Right lobe of liver (tissue), 4 donors: ENCODE measurements at regions not wholly inside any gene's neighbourhood (a gene's known extent, or its start where the extent isn't known, plus 50 kb on each side); places are given as distances from the start of the nearest gene placed in this dataset.

ENCODE experiments used
- CTCF ChIP-seq, 4 donors: fragments of 200-600 bp in 3 of 4; fragments of 450-650 bp in 1 of 4; IDR thresholded peaks; one replicate each; pipeline versions ENCODE4 v1.5.1 to v1.8.0; 2016 to 2022; ENCODE audit warnings: antibody characterized with exemption in 4 of 4, mild to moderate bottlenecking in 2 of 4
- POLR2A ChIP-seq: fragments of 450-650 bp; IDR thresholded peaks from one replicate; pipeline ENCODE4 v1.6.1; 2017; ENCODE audit warnings: antibody characterized with exemption, mild to moderate bottlenecking
- donor health status: DM: no; HTN: no; CAD: no.
- donor health status: DM: no; HTN: no; CAD: no.
- donor health status: DM: no; HTN: yes; CAD: no.

GRCh38 chr13:71358218-71358617 lies 508.8 kb downstream of the DACH1 start:
- no peak for TF ChIP-seq CTCF (IDR thresholded peaks at IDR 0.05)
- no peak for TF ChIP-seq POLR2A
